GM12891 (cell line): ENCODE measurements at regions not wholly inside any gene's neighbourhood (a gene's known extent, or its start where the extent isn't known, plus 50 kb on each side); places are given as distances from the start of the nearest gene placed in this dataset.

Experiments used
- DNase-seq: peaks from one replicate; pipeline ENCODE4 v3.0.0; 2011; ENCODE audit warnings: low spot score; ENCODE audit not compliant: insufficient read length
- FAIRE-seq: peaks from 2 replicates; lab custom pipeline; 2011; peaks lifted over from hg19 to GRCh38; lab: Jason Lieb, UNC
- PAX5 ChIP-seq: IDR thresholded peaks from 2 replicates; pipeline ENCODE4 v1.6.1; 2011; ENCODE audit warnings: low read length, moderate library complexity, mild to moderate bottlenecking; ENCODE audit not compliant: insufficient read depth, severe bottlenecking
- POLR2A ChIP-seq: IDR thresholded peaks from 2 replicates; pipeline ENCODE4 v1.6.1; 2011; ENCODE audit warnings: low read depth, low read length, control low read depth
- POLR2AphosphoS5 ChIP-seq: IDR thresholded peaks from 2 replicates; pipeline ENCODE4 v1.6.1; 2011; ENCODE audit warnings: low read depth, low read length, control low read depth
- POU2F2 ChIP-seq: IDR thresholded peaks from 2 replicates; pipeline ENCODE4 v1.6.1; 2011; ENCODE audit warnings: low read depth, mild to moderate bottlenecking, control low read depth, low read length, moderate library complexity
- SPI1 ChIP-seq: IDR thresholded peaks from 2 replicates; pipeline ENCODE4 v1.6.1; 2011; ENCODE audit warnings: low read depth, low read length, control low read depth
- TAF1 ChIP-seq: IDR thresholded peaks from 2 replicates; pipeline ENCODE4 v1.6.1; 2011; ENCODE audit warnings: low read depth, low read length, control low read depth

DNA sequence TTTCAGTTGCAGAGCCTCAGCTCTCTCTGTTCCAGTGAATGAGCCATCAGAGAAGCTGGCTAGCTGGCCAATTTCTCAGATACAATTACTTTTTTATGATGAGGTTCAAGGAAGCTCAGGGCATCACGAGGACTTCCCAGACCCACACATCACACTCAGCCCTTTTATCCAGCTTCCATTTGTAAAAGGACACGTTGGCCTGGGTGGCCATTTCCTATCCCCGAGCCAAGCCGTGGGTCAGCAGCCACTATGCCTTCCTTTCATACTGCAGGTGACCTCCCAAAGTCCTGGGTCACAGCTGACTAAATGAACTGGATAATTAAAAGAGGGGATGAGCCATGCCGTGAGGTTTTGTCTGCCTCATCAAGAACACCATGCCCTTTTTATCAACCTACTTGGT lies 236.9 kb upstream of the PPARGC1A start:
- DNase-seq (no peak), FAIRE-seq (no peak)
- no peak for TF ChIP-seq POLR2AphosphoS5
- no peak for TF ChIP-seq POU2F2
- no peak for TF ChIP-seq PAX5
- no peak for TF ChIP-seq POLR2A
- no peak for TF ChIP-seq SPI1
- TF ChIP-seq TAF1, result no peak

GRCh38 chr4:24121395-24122175 lies 231.7 kb upstream of the PPARGC1A start:
- DNase-seq (no peak), FAIRE-seq (no peak)
- no peak for TF ChIP-seq POLR2AphosphoS5
- no peak for TF ChIP-seq POU2F2
- no peak for TF ChIP-seq POLR2A
- no peak for TF ChIP-seq PAX5
- no peak for TF ChIP-seq TAF1
- TF ChIP-seq SPI1, result no peak

DNA sequence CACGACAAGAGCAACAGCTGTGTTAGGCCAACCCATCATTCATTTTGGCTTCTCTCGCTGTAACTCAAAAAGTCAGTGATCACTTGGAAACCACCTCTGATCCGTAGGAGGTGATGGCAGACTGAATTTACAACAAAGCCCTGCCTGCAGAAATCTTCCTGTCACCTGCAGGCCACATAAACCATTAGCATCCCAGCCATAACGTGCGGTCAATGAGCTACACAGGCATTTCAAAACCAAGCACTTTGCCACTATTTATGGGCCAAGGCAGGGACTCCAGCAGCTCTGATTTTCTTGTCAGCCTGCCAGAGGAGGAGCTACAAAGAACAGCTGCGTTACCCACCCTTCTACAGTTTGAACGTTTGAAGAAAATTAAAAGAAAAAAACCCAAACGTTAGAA lies 228.1 kb upstream of the PPARGC1A start:
- no peak for DNase-seq
- no peak for FAIRE-seq

GRCh38 chr4:24116107-24116506 lies 226.3 kb upstream of the PPARGC1A start:
- no peak for FAIRE-seq
- no peak for DNase-seq
- no peak for TF ChIP-seq SPI1

More for the DNA sequence above, 228.1 kb upstream of the PPARGC1A start:
- TF ChIP-seq SPI1, result no peak
- no peak for TF ChIP-seq POLR2AphosphoS5
- TF ChIP-seq PAX5, result no peak
- TF ChIP-seq POLR2A, result no peak
- no peak for TF ChIP-seq POU2F2
- TF ChIP-seq TAF1, result no peak

GRCh38 chr4:24114919-24115500 lies 225.2 kb upstream of the PPARGC1A start:
- TF ChIP-seq SPI1 (no peak), POLR2A (no peak)
- DNase-seq (no peak), FAIRE-seq (no peak)

- FAIRE-seq (no peak), DNase-seq (no peak)
- TF ChIP-seq SPI1 (no peak), POU2F2 (no peak), TAF1 (no peak), POLR2A (no peak), PAX5 (no peak)
Observed at GRCh38 chr4:24114444-24114843, 224.6 kb upstream of the PPARGC1A start.

GRCh38 chr4:24112466-24112865 lies 222.6 kb upstream of the PPARGC1A start:
- DNase-seq (no peak), FAIRE-seq (no peak)
- TF ChIP-seq TAF1 (no peak), POU2F2 (no peak), POLR2A (no peak), SPI1 (no peak), POLR2AphosphoS5 (no peak), PAX5 (no peak)

GRCh38 chr4:24108567-24108966 lies 218.7 kb upstream of the PPARGC1A start:
- DNase-seq (no peak), FAIRE-seq (no peak)
- TF ChIP-seq TAF1 (no peak), PAX5 (no peak), POLR2AphosphoS5 (no peak), POLR2A (no peak), POU2F2 (no peak), SPI1 (no peak)

DNA sequence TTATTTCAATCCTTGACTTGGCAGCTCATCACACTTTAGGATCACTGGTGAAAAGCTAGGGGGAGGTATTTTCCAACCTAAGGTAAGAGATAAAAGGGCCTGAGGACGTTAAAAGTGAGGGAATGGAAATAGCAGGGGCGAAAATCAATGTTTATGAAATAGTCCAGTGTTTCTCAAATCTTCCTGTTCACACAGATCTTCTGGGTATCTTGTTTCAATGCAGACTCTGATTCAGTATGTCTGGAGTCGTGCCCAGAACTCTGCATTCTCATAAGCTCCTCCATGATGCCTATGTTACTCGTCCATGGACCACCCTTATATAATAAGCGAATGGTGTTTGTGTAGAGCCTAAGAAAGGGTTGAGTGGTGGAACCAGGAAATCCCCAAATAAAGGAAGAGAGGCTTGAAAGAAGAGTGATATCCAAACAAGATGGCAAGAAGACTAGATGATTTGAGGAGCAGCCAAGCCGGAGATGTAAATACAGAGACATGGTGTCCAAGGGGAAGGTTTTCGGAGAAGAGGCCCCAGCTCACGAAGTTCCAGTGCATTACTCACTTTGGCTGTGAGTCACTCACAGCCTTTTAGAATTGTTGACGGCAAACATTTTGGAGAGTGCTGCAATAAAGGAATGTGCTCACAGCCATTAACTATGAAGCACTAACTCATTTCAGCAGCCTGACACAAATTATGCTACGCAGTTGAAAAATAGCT lies 215.6 kb upstream of the PPARGC1A start:
- TF ChIP-seq POLR2A (no peak), SPI1 (no peak), PAX5 (no peak), POU2F2 (no peak), TAF1 (no peak), POLR2AphosphoS5 (no peak)
- DNase-seq, result no peak
- FAIRE-seq, result no peak

DNA sequence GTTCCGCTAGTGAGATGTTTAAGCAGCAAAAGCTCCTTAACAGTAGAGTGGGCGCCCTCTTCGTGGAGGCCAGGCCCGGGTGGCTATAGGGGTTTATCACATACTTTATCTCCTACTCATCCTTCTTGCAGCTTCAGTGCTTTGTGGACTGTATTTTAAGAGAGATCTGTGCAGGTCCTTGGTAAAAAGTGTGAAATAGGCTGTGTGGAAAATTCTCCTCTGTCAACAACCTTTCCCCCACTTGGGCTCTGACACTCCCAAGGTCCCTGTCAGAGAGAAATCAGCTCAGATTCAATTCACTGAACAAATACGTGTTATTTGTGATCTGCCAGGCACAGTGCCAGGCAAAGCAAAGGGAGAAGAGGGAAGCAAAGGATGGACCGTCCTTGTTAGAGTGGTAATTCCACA lies 214.3 kb upstream of the PPARGC1A start:
- FAIRE-seq (no peak), DNase-seq (no peak)
- TF ChIP-seq SPI1 (no peak), POLR2A (no peak), POLR2AphosphoS5 (no peak), PAX5 (no peak)
